HK-2 (cell line): ENCODE measurements at regions not wholly inside any gene's neighbourhood (a gene's known extent, or its start where the extent isn't known, plus 50 kb on each side); places are given as distances from the start of the nearest gene placed in this dataset.
"Not testable (repeated sequence)": the region's sequence is repeated elsewhere in the genome, so short reads cannot be mapped to it uniquely, and the experiment has no call there.

Source experiments
- DNase-seq: peaks from one replicate; pipeline ENCODE4 v3.0.0-alpha.2; 2018; ENCODE audit not compliant: unreplicated experiment

DNA sequence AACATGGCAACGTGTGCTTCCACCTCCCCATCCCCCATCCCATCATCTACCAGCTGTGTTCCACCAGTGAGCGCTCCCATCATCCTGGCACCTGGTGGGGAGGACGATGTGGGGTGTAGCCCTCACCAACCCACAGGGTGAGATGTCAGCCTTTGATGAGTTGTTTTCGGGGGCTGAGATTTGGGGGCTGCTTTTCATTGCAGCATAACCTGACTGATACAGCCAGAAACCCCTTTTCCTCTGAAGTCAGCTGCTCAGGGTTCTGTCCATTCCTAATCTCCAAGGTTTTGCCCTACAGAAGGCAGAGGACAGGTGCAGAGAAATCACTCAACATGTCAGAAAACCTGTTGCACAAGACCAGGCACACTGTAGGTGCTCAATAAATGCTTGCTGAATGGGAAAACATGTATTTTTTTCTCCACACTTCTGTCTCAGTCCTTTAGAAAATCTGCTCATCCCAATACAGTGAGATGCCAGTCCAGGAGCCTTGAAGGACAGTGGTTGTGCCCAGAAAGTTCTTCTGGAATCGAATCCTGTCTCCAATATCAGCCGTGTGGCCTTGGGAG is 239.8 kb downstream of the RBM19 start:
- DNase-seq: no peak

DNA sequence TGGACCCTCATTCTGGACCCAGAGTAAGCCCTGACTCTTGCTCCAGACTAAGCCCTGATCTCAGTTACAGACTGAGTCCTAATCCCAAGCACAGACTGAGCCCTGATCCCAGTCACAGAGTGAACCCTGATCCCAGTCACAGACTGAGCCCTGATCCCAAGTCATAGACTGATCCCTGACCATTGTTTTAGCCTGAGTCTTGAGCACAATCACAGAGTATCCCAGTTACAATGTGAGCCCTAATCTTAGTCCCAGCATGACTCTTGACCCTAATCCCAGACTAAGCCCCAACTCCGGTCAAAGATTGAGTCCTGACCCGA is 240.6 kb downstream of the RBM19 start:
- no peak for DNase-seq

DNA sequence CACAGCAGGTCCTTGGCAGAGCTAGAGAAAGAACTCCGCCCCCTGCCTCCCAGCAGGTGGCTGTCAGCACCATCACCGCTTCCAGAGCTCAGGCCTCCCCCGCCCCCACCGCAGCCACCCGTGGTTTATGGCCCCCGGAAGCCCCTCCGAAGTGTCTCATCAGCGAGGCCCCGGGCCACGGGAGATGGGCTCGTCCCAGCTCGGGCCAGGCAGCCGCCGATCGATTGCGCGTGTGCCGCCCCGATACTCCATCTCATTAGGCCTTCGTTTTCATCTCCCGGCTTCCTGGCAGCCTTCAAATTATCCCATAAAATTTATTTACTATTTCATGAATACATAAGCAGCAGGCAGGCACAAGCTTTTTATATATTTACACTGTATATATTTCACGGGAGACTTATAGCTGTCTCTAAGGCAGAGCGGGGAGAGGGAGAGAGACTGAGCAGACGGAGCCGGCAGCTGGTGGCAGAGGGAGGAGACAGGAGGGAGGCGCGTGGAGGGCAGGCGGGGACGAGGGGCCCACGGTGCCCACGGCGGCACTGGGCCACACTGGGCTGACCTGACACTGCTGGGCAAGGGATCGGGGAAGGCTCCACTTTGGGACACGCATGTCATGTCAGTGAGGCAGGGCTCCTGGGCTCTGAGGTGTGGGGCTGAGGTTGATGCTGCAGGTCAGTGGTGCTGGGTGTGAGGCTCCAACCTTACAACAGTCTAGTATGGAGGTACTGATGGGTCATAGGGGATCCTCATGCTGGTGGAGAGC is 241.2 kb downstream of the RBM19 start:
- DNase-seq: no peak

DNA sequence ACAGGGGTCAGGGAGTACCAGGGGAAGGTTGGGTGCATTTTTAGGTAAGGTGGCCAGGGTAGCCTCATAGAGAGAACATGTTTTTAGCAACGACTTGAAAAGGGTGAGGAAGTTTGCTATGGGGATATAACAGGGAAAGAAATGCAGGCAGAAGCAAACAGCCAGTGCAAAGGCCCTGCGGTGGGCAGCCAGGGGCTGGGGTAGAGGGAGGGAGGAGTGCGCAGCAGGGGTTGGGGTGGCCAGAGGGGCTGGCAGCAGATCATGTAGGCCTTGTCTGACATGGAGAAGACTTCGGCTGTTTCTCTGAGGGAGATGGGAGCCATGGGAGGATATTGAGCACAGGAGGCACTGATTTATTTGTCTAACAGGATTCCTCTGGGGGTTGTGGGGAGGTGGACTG is 242.5 kb downstream of the RBM19 start:
- no peak for DNase-seq

DNA sequence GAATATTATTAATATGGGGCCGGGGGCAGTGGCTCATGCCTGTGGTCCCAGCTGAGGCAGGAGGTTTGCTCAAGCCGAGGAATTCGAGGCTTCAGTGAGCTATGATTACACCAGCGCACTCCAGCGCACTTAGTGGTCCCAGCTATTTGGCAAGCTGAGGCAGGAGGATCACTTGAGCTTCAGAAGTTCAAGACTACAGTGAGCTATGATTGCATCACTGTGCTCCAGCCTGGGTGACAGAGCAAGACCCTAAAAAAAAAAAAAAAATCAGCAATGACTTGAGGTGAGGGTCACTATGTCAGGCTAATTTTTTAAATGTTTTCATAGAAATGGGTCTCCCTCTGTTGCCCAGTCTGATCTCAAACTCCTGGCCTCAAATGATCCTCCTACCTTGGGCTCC is 243.4 kb downstream of the RBM19 start:
- no peak for DNase-seq

DNA sequence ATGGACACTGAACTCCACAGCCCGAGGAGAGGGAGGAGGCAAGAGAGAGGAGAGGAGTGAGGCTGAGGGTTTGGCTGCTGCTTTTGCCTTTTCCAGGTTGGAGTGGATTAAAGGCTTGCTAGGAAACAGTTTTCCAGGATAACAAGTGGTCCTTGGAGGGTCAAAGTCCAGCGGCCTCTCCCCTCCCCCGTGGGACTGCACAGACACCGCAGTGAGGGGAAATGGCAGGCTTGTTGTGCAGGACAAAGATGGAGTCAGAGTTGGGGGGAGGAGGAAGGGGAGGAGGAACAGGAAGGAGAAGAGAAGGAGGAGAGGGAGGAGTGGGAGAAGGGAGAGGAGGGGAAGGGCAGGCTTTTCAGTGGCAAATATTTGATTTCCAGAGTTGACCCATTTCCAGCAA is 245.5 kb downstream of the RBM19 start:
- no peak for DNase-seq

DNA sequence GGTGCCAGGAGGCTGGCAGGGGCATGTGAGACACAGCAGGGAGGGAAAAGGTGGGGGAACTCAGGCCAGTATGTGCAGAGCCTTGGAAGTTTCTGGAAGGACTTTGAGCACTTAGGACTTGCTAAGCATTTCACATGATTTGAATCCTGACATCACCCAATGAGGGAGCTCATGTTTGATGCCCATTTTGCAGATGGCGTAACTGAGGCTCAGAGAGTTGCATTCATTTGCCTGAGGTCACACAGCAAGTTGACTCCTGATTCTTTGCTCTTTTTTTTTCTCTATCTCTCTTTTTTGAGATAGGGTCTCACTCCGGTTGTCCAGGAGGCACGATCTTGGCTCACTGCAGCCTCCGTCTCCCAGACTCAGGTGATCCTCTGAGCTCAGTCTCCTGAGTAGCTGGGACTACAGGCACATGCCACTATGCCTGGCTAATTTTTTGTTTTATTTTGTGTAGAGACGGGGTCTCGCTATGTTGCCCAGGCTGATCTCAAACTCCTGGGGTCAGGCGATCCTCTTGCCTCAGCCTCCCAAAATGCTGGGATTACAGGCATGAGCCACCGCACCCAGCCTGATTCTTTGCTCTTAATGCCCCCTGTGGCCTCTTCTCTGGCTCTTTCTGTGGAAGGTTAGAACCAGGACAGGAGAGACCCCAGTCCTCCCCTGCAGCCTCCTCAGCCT is 246.1 kb downstream of the RBM19 start:
- no peak for DNase-seq

DNA sequence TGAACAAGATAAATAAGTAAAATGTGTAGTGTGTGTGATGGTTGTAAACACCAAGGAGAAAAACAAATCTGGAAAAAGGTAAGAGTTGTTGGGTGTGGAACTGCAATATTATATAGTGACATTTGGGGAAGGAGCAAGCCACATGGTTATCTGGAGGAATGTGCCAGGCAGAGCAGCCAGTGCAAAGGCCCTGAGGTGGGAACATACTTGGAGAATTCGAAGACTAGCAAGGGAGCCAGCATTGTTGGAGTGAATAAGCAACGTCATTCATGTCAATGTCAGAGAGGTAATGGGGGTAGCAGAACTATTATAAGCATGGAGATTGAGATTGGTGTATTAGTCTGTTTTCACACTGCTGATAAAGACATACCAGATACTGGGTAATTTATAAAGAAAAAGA is 241.5 kb upstream of the LHX5 start:
- no peak for DNase-seq

DNA sequence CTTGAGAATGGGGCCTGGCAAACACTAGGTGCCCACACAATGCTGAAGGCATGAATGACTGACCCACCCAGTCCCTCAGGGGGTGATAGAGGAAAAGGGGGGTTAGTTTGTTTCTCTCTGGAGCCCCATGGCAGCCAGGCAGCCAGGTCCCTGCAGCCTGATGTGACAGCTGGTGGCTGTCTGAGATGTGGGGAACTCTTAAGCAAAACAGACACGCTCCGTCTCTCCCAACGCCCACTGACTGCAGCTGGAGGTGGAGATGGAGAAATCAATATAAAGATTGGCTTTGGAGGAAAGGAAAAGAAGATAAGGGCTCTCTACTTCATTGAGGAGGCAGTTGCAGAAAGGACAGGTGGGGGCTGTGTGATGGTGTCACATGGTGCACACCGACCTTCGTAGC is 240.8 kb upstream of the LHX5 start:
- DNase-seq: no peak

DNA sequence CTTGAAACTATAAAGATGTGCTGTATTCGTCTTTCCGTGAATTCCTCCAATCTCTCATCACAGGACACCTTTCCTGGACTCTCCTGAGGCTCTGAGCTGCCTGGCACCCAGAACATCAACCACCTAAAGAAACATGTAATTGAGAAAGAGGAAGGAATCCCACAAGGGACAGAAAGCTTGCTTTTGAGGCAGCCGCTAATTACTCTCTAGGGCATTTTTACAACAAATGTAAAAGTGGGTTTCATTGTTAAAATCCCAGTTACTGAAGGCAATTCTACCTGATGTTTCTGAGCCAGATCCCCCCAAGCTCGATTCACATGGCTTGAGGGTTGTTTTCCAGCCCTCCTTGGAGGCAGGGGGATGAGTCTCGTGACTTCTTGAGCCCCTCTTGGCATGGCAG is 238.5 kb upstream of the LHX5 start:
- DNase-seq: no peak

DNA sequence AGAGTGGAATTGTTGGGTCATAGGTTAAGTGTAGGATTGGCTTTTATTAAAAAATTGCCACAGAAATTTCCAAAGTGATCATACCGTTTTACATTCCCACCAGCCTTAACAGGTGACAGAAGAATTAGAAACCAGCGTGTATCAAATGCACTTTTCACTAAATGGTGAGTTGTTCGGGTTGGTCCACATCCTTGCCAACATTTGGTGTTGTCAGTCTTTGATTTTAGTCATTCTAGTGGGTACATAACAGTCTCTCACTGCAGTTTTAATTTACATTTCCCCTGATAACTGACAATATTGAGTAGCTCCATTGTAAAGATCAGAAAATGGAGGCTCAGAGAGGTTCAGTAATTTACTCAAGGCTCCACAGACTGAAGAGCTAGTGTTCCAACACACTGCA is 237.8 kb upstream of the LHX5 start:
- DNase-seq: no peak

DNA sequence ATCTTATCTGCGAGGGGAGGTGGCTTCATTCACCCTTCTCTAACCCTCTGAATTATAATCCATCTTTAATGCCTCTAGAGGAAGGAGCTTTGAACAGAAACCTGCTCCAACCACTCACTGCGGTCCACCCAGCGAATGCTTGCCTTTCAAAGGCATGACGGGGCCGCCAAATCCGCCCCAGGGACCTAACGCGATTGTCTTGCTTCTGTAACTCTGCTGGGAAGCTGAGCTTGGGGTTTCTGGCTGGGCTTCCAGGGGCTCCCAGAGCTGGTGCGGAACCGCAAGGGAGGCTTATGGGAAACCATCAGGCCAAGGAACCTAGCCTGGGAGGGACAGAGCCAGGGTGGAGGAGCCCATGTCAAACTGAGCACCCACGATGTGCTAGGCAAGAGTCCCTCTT is 231.2 kb upstream of the LHX5 start:
- no peak for DNase-seq

DNA sequence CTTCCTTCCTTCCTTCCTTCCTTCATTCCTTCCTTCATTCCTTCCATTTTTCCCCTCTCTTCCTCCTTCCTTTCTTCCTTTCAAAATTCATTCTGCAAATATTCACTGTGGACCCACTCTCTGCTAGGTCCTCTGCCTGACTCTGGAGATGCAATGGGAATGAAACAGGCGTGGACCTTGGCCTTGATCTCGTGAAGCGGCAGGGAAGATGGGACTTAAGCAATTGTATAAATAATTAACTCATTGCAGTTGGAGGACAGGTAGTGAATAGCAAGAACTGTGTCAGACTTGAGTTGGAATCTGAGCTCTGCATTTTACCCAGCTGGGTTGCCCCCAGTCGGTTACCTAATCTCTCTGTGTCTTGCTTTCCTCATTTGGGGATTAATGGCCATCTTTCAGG is 230.6 kb upstream of the LHX5 start:
- no peak for DNase-seq

DNA sequence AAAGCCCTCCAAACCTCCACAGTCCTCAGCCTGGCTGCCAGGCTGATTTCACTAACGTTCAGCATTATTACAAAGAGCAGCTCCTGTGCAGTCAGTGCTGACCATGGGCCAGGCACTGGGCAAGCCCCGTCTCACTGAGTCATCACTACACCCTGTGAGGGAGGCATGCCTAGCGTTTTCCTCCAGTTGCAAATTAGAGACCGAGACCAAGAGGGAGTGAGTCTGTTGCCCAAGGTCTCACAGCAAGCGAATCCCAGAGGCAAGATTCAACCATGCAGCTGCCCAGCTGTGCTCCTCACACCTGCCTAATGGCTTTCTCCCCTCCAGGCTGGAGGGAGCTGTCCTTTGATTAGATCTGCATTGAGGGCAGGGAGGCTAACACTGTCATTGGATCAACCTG is 229.3 kb upstream of the LHX5 start:
- DNase-seq: peak; percentile 8

DNA sequence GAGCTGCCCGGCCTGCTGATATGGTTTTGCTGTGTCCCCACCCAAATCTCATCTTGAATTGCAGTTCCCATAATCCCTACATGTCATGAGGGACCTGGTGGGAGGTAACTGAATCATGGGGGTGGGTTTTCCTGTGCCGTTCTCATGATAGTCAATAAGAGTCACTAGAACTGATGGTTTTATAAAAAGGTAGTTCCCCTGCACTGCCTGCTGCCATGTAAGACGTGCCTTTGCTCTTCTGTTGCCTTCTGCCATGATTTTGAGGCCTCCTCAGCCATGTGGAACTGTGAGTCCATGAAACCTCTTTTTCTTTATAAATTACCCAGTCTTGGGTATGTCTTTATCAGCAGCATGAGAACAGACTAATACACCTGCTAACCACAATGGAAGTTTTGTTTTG is 228.3 kb upstream of the LHX5 start:
- DNase-seq: not testable (repeated sequence)

DNA sequence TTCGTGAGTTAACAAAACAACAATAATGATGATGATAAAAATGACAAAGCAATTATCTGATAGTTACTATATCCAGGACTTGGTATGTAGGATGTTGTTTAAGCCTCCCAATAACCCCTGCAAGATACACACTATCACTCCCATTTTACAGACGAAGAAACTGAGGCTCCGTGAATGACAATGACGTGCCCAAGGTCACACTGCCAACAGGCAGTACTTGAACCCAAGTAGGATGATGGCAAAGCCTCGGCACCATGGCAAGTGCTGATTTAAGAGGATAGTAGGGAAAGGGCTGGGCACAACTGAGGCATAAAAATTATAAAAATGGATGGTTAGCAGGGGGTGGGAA is 226.8 kb upstream of the LHX5 start:
- DNase-seq: no peak

DNA sequence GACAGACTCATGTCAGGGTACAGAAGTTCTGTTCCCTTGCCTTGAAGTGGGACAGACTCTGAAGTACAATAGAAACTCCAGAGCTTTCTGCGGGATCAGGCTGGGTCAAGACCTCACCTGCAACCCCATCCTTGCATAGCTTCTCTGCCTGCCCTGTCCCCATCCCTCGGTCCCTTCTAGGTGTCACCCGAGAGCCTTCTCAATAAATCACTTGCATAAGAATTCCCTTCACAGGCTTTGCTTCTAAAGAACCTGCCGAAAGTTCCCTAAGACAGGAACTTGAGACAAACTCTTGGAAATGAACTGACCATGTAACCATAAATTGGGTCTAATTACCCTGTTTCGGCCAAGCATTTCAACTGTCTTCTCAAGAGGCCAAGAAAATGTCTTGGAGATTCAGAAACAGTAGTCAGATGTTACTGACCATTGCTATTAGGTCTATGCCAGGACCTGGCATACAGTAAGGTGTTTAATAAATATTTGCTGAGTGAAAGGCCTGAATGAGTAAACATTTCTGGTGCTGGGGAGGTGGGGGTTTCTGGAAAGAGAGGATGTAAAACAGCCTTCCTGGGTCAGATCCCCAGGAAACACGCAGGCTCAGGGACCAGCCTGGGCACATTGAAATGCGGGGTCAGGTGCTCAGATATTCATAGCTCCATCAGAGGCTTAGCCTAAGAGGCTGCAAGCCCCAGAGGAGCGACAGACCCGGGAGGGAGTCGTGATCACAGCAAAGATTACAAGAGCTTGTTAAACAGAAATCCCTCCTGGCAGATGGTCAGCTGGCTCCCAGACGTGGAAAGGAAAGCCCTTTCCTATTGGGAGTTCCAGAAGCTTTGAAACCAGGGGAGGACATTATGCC is 226.2 kb upstream of the LHX5 start:
- no peak for DNase-seq

DNA sequence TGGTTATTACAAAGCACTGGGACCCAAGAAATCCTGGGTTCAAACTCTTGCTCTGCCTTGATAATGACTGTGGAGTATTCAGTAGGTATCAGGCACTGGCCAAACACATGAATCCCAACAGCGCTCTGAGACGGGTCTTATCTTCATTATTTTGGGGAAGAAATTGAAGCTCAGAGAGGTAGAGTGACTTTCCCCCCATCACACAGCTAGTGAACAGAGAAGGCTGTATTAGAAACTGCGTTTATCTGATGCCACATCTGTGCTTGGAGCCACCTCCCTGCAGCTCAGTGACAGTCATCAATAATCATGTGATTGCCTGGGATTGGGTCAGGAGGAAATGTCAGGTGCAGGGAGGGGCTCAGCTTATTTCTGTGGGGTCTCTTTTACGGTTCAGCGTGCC is 225.4 kb upstream of the LHX5 start:
- DNase-seq: no peak

DNA sequence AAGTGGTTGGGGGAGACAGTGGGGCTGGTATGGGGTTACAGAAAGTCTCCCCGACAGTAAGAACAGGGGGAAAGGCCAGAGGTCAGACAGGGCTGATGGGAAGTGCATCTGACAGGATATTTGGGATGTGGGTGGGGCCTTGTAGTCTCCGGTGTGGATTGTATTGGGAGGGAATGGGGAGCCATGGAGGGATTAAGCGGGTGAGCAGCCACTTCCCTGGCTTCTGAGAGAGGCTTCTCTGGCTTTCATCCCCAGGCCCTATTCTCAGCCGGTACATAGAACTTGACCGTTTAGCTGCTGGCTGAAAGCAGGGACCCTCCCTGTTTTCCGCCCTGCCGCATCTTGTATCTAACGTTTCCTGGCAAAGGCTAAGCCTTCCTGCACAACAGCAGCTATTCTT is 222.0 kb upstream of the LHX5 start:
- DNase-seq: no peak

DNA sequence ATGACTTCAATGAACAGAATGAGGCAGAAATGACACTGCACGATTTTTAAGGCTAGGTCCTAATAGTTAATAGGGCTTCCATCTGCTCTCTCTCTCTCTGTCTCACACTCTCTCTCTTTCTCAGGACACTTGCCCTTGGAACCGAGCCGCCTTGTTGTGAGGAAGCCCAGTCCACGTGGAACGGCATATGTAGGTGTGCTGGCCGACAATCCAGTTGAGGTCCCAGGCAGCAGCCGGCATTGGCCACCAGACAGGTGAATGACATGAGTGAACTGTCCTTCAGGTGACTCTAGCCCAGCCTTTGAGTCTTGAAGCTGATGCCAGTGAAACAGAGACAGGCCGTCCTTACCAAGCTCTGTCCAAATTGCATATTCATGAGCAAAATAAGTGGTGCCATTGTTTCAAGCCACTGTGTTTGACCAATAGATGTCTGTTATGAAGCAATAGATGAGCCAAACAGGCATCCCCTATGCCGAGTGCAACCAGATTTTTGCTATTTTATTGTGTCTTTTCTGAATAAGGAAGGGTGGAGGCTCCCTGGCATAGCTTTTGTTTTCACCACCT is 217.5 kb upstream of the LHX5 start:
- DNase-seq: no peak

DNA sequence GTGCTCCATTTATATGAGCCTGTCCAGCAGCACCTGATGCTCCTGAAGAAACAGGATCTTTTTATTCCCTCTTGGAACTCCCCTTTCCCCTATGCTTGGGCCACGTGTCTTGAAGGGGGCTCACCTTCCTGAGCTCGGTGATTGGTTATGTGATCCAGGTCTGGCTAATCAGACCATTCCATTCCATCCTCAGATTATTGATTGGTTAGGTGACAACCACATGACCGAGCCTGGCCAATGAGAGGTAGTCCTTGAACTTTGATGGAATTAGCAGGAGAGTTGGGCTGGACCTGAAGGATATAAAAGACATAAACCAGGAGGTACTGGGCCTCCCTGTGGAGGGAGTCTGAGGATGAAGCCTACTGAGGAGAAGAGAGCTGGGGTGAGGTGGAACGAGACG is 216.6 kb upstream of the LHX5 start:
- no peak for DNase-seq
